ENCODE measurements at regions not wholly inside any gene's neighbourhood (a gene's known extent, or its start where the extent isn't known, plus 50 kb on each side); places are given as distances from the start of the nearest gene placed in this dataset.

DNA sequence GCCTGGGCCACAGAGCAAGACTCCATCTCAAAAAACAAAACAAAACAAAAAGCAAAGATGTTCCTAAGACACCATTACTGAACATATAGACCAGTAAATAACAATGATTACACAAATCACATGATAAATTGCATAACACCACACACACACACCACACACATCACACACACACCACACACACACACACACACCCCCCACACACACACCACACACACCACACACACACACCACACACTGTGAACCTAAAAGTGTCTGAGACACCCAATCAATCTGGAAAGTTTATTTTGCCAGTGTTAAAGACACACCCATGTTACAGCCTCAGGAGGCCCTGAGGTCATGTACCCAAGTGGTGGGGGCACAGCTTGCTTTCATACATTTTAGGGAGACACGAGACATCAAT is 62.6 kb upstream of the ASAP2 start:
- TF ChIP-seq TAF1 (IDR thresholded peaks at IDR 0.05; ENCODE audit: low read depth, low read length) (no peak), PAX5 (IDR thresholded peaks at IDR 0.05; ENCODE audit: insufficient read depth, low read length, severe bottlenecking) (no peak), POLR2A (IDR thresholded peaks at IDR 0.05; ENCODE audit: low read depth, low read length) (no peak), SPI1 (IDR thresholded peaks at IDR 0.05; ENCODE audit: low read depth, low read length) (no peak), POLR2AphosphoS5 (IDR thresholded peaks at IDR 0.05; ENCODE audit: low read depth, low read length) (no peak), POU2F2 (IDR thresholded peaks at IDR 0.05; ENCODE audit: low read depth, low read length) (no peak)
